ENCODE measurements at regions not wholly inside any gene's neighbourhood (a gene's known extent, or its start where the extent isn't known, plus 50 kb on each side); places are given as distances from the start of the nearest gene placed in this dataset.

DNA sequence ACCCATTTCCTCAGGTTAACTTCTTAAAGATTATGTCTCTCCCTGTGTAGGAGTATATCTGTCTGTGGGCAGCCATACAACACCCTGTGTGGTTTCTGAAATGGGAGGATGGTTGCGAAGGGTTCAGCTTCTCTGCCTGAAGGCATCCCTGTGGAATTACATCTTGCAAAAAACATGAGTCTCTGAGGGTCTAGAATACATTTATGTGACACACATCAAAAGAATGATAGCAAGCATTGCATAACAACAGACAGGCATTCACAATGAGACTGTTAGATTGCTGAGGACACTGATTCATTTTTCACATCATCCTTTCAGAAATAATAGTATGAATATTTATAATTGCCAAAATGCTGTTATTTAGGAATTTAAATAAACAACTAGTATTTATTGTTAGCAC lies 670.9 kb downstream of the HTR1B start:
- no peak for DNase-seq (ENCODE audit: low spot score)
- H3K27me3 ChIP-seq (ENCODE audit: control insufficient read depth in 4 of 4, insufficient read depth in 4 of 4, low read length in 3 of 4): no peaks in the 10 kb centered on the region
- H3K9ac ChIP-seq (ENCODE audit: low read depth in 1 of 2, low read length in 2 of 2): no peak overlapping the region
- no peaks in the 10 kb centered on the region for H3K9me3 ChIP-seq (ENCODE audit: control insufficient read depth in 4 of 4, low read length in 3 of 4)
- 94% methylated on average over 1 of the region's 1 CpG for WGBS
- peaks cover 8 to 19% (median 11%) of the 10 kb centered on the region in 4 donors for H3K4me1 ChIP-seq (ENCODE audit: control insufficient read depth in 4 of 4, insufficient read depth in 4 of 4, low read length in 3 of 4)
- no peak overlapping the region for H3K27ac ChIP-seq (ENCODE audit: low read depth in 1 of 2, low read length in 2 of 2)
- no peak overlapping the region for H3K4me3 ChIP-seq (ENCODE audit: low read depth in 1 of 3, low read length in 3 of 3)
- TF ChIP-seq YY1 (IDR thresholded peaks at IDR 0.05) (no peak), JUND (IDR thresholded peaks at IDR 0.05) (no peak), NR2F2 (IDR thresholded peaks at IDR 0.05) (no peak), FOXA1 (IDR thresholded peaks at IDR 0.05) (no peak), SP1 (IDR thresholded peaks at IDR 0.05) (no peak)
- TF ChIP-seq, protein P1, sequence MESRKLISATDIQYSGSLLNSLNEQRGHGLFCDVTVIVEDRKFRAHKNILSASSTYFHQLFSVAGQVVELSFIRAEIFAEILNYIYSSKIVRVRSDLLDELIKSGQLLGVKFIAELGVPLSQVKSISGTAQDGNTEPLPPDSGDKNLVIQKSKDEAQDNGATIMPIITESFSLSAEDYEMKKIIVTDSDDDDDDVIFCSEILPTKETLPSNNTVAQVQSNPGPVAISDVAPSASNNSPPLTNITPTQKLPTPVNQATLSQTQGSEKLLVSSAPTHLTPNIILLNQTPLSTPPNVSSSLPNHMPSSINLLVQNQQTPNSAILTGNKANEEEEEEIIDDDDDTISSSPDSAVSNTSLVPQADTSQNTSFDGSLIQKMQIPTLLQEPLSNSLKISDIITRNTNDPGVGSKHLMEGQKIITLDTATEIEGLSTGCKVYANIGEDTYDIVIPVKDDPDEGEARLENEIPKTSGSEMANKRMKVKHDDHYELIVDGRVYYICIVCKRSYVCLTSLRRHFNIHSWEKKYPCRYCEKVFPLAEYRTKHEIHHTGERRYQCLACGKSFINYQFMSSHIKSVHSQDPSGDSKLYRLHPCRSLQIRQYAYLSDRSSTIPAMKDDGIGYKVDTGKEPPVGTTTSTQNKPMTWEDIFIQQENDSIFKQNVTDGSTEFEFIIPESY (IDR thresholded peaks at IDR 0.05): no peak
- TF ChIP-seq, protein P2, sequence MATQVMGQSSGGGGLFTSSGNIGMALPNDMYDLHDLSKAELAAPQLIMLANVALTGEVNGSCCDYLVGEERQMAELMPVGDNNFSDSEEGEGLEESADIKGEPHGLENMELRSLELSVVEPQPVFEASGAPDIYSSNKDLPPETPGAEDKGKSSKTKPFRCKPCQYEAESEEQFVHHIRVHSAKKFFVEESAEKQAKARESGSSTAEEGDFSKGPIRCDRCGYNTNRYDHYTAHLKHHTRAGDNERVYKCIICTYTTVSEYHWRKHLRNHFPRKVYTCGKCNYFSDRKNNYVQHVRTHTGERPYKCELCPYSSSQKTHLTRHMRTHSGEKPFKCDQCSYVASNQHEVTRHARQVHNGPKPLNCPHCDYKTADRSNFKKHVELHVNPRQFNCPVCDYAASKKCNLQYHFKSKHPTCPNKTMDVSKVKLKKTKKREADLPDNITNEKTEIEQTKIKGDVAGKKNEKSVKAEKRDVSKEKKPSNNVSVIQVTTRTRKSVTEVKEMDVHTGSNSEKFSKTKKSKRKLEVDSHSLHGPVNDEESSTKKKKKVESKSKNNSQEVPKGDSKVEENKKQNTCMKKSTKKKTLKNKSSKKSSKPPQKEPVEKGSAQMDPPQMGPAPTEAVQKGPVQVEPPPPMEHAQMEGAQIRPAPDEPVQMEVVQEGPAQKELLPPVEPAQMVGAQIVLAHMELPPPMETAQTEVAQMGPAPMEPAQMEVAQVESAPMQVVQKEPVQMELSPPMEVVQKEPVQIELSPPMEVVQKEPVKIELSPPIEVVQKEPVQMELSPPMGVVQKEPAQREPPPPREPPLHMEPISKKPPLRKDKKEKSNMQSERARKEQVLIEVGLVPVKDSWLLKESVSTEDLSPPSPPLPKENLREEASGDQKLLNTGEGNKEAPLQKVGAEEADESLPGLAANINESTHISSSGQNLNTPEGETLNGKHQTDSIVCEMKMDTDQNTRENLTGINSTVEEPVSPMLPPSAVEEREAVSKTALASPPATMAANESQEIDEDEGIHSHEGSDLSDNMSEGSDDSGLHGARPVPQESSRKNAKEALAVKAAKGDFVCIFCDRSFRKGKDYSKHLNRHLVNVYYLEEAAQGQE (IDR thresholded peaks at IDR 0.05): no peak
- H3K36me3 ChIP-seq (ENCODE audit: control insufficient read depth in 4 of 4, insufficient read depth in 3 of 4, low read depth in 1 of 4, low read length in 3 of 4): no peaks in the 10 kb centered on the region

DNA sequence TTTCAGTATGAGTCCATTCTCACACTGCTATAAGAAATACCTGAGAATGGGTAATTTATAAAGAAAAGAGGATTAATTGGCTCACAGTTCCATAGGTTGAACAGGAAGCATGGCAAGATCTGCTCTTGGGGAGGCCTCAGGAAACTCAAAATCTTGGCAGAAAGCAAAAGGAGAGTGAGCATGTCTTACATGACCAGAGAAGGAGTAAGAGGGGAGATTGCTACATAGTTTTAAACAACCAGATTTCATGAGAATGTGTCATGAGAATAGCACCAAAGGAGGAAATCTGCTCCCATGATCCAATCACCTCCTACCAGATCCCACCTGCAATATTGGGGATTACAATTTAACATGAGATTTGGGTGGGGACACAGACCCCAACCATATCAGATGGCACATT lies 672.4 kb downstream of the HTR1B start:
- peak overlapping the region; percentile 54 to 55 for H3K27ac ChIP-seq (ENCODE audit: low read depth in 1 of 2, low read length in 2 of 2)
- peaks cover 8 to 19% (median 11%) of the 10 kb centered on the region in 4 donors for H3K4me1 ChIP-seq (ENCODE audit: control insufficient read depth in 4 of 4, insufficient read depth in 4 of 4, low read length in 3 of 4)
- TF ChIP-seq, protein P3, sequence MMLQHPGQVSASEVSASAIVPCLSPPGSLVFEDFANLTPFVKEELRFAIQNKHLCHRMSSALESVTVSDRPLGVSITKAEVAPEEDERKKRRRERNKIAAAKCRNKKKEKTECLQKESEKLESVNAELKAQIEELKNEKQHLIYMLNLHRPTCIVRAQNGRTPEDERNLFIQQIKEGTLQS (IDR thresholded peaks at IDR 0.05): no peak
- TF ChIP-seq, protein P4, sequence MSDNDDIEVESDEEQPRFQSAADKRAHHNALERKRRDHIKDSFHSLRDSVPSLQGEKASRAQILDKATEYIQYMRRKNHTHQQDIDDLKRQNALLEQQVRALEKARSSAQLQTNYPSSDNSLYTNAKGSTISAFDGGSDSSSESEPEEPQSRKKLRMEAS (IDR thresholded peaks at IDR 0.05): no peak
- TF ChIP-seq RXRA (IDR thresholded peaks at IDR 0.05): no peak
- TF ChIP-seq RAD21 (IDR thresholded peaks at IDR 0.05): no peak
- TF ChIP-seq HNF4G (IDR thresholded peaks at IDR 0.05): no peak
- H3K36me3 ChIP-seq (ENCODE audit: control insufficient read depth in 4 of 4, insufficient read depth in 3 of 4, low read depth in 1 of 4, low read length in 3 of 4): no peaks in the 10 kb centered on the region
- no peak overlapping the region for H3K9ac ChIP-seq (ENCODE audit: low read depth in 1 of 2, low read length in 2 of 2)
- DNase-seq (ENCODE audit: low spot score): no peak
- no peak overlapping the region for H3K4me3 ChIP-seq (ENCODE audit: low read depth in 1 of 3, low read length in 3 of 3)
- H3K27me3 ChIP-seq (ENCODE audit: control insufficient read depth in 4 of 4, insufficient read depth in 4 of 4, low read length in 3 of 4): no peaks in the 10 kb centered on the region
- H3K9me3 ChIP-seq (ENCODE audit: control insufficient read depth in 4 of 4, low read length in 3 of 4): no peaks in the 10 kb centered on the region

DNA sequence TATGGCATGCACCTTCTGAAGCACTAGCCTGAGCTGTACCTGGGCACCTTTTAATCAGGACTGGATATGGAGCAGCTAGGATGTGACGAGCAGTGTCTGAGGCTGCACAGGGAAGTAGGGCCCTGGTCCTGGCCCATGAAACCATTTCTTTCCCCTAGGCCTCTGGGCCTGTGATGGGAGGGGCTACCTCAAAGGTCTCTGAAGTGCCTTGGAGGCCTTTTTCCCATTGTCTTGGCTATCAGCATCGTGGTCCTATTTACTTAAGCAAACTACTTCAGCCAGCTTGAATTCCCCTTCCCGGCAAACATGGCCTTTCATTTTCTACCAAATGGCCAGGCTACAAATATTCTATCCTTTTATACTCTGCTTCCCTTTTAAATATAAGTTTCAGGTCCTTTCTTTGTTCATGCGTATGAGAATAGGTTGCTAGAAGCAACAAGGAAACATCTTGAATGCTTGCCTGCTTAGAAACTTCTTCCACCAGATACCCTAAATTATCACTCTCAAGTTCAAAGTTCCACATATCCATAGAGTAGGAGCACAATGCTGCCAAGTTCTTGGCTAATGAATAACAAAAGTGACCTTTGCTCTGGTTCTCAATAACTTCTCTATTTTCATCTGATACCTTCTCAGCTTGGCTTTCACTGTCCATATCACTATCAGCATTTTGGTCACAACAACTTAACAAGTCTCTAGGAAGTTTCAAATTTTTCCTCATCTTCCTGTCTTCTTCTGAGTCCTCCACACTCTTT lies 673.1 kb downstream of the HTR1B start:
- Histone ChIP-seq H3K4me3 (ENCODE audit: low read depth in 1 of 3, low read length in 3 of 3) (no peak overlapping the region), H3K27me3 (ENCODE audit: control insufficient read depth in 4 of 4, insufficient read depth in 4 of 4, low read length in 3 of 4) (no peaks in the 10 kb centered on the region), H3K4me1 (ENCODE audit: control insufficient read depth in 4 of 4, insufficient read depth in 4 of 4, low read length in 3 of 4) (peaks cover 8 to 19% (median 11%) of the 10 kb centered on the region in 4 donors), H3K27ac (ENCODE audit: low read depth in 1 of 2, low read length in 2 of 2) (peak overlapping the region; percentile 54 to 55), H3K36me3 (ENCODE audit: control insufficient read depth in 4 of 4, insufficient read depth in 3 of 4, low read depth in 1 of 4, low read length in 3 of 4) (no peaks in the 10 kb centered on the region), H3K9me3 (ENCODE audit: control insufficient read depth in 4 of 4, low read length in 3 of 4) (no peaks in the 10 kb centered on the region), H3K9ac (ENCODE audit: low read depth in 1 of 2, low read length in 2 of 2) (no peak overlapping the region)
- WGBS: 43% methylated on average over 4 of the region's 4 CpGs
- no peak for DNase-seq (ENCODE audit: low spot score)
- TF ChIP-seq RAD21 (IDR thresholded peaks at IDR 0.05) (peak; percentile 21 to 31), HNF4A (conservative IDR thresholded peaks at IDR 0.05) (peak; percentile 94 to 97), RXRA (IDR thresholded peaks at IDR 0.05) (peak; percentile 64 to 72), JUND (IDR thresholded peaks at IDR 0.05) (peak in 1 of 2 donors; percentile 63), HNF4G (IDR thresholded peaks at IDR 0.05) (peak; percentile 89), FOXA2 (IDR thresholded peaks at IDR 0.05) (no peak), EGR1 (IDR thresholded peaks at IDR 0.05; ENCODE audit: low read depth in 2 of 2) (no peak), SP1 (IDR thresholded peaks at IDR 0.05) (peak; percentile 98), FOXA1 (IDR thresholded peaks at IDR 0.05) (no peak)
- TF ChIP-seq, protein P2 (IDR thresholded peaks at IDR 0.05): peak; percentile 71
- TF ChIP-seq, protein P1 (IDR thresholded peaks at IDR 0.05): peak; percentile 61

Data from liver (tissue), 7 donors.